Stimulated activated CD8-positive, alpha-beta memory T cell treated with anti-CD3 and anti-CD28 coated beads, Interleukin-7, amount 100 ng/mL, for 4 hours (primary cell): ENCODE measurements at regions not wholly inside any gene's neighbourhood (a gene's known extent, or its start where the extent isn't known, plus 50 kb on each side); places are given as distances from the start of the nearest gene placed in this dataset.

Experiments
- DNase-seq, 2 donors: peaks; one replicate each; pipeline ENCODE4 v3.0.0-alpha.2; 2020; ENCODE audit warnings: low read depth in 2 of 2

- DNase-seq = no peak
These were observed 213.8 kb upstream of the LDB2 start for GRCh38 chr4:17112292-17112659.

- DNase-seq = no peak
These were observed 210.7 kb upstream of the LDB2 start for GRCh38 chr4:17109126-17109525.

- no peak for DNase-seq
These were observed 204.8 kb upstream of the LDB2 start for GRCh38 chr4:17103231-17103630.

- DNase-seq = no peak
These were observed 200.6 kb upstream of the LDB2 start for GRCh38 chr4:17098996-17099395.

- no peak for DNase-seq
These were observed 200.0 kb upstream of the LDB2 start for GRCh38 chr4:17098401-17098800.

DNA sequence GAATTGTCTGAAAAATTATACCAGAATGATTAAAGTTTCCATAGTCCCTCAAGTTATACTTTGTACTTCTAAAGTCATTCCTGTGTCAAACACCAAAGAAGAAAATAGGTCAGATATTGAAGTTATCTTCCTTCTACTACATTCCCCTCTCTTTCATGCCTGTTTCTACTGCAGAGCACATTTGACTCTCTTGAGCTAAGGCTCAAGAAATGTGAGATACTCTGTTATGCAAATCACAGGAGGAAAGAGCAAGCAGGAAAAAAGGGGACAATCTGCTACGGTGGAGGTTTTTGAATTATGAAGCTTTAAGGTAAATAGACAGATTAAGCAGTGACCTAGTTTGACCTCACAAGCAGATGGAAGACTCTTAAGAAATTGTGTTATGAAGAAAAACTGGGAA lies 198.9 kb upstream of the LDB2 start:
- DNase-seq = no peak

GRCh38 chr4:17096692-17097091 lies 198.2 kb upstream of the LDB2 start:
- DNase-seq = no peak

DNA sequence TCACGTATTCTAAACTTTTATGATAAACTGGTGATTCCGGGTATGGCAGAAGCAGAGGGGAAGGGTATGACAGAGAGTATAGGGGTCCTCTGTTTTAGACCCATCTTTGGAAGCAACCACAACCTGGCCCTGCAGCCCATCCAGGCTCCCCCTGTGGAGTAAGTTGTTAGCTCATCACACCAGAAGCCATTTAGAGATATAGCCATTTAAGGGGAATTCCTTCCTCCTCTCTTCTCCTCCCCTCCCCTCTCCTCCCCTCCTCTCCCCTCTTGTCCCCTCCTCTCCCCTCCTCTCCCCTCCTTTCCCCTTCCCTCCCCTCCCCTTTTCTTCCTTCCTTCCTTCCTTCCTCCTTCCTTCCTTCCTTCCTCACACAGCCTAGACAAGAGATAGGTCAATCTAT lies 197.3 kb upstream of the LDB2 start:
- DNase-seq = no peak

- no peak for DNase-seq
These were observed 196.4 kb upstream of the LDB2 start for GRCh38 chr4:17094876-17095210.

DNA sequence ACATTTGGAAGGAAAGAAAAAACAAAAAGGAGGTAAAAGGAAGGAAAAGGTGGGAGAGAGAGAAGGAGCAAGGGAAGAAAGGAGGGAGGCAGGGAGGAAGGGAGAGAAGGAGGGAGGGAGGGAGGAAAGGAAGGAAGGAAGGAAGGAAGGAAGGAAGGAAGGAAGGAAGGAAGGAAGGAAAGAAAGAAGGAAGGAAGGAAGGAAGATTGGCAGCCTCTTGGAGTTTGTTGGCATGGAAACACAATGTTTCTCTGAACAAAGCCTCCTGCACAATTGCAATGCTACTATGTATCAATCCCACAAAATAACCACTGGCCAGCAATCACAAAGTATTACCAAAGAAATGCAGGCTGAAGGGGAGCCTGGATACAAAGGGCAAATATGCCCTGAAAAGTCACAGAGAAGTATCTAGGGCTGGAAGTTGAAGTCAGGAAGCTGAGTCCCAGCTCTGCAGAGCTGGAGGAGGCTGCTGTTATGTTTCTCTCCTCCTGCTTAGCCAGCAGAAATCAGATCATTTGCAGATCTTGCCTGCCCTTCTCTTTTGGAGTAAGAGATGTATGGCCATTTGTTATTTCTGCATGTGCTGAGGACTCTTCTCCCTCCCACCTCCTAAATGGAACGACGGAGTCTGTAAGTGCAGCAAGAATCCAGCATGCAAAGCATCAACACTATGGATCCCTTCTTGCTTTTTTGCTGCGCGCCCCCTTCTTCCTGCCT lies 195.9 kb upstream of the LDB2 start:
- no peak for DNase-seq

DNA sequence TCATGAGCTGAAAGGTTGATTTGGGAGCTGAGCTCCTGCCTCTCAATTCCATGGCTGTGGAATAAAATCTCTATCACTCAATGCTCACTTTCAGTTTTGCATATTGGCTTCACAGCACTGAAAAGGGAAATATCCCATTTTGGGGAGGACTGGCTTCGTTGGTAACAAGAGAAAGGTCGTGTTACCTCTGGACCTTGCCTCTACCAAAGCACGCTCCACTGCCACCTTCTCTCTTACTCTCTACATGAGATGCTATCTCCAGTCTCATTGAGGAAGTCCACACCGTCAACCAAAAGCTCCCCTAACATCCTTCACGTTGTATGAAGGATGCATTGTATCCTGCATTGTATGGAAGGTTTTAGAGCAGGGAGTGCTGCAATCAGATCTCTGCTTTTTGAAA lies 195.0 kb upstream of the LDB2 start:
- DNase-seq = no peak

DNA sequence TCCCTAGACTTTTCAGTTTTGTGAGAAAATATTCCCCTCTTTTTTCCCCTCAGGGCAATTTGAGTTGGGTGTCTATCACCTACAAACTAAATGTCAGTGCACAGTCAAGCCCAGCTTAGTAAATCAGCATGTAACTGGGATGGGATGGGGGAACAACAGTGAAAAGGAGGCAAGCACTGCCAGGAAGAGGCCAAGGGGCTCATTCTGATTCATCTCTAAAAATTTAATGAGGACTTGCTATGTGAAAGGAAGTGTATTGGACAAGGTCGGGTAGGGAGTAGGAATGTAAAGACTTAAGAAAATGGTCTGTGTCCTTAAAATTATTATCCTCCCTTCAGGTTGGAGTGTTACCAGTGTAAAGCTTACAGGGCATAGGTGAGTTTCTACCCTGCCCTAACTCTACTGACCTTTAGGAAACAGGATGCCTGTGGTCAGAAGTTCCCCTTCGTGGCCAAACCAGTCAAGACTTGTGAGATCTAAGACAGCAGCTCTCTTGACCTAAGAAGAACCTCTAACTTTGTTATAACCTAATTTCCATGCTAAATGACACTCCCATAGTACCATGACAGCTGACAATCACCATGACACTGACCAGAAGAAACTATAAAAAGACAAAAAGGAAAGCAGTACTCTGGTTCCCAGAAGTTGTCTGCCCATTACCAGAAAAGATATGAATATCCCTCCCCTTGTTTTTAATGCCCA lies 194.4 kb upstream of the LDB2 start:
- no peak for DNase-seq

DNA sequence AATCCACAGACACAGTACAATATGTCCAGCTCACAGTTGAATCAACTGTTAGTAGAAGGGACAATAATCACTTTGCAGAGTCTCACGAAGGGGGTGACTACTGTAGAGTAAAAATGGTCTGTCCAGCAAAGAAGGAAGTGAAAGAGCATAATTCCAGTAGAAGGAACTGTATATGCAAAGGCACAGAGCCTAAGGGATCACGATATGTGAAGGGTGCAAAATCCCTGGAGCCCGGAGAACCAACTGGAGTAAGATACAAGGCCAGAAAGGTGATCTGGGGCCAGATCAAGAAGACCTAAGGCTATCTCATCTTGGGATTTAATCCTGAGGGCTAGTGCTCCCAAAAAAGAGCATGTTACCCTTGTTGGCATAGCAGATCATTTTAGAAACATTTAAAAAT lies 192.7 kb upstream of the LDB2 start:
- no peak for DNase-seq

GRCh38 chr4:17090063-17090462 lies 191.6 kb upstream of the LDB2 start:
- DNase-seq = no peak

DNA sequence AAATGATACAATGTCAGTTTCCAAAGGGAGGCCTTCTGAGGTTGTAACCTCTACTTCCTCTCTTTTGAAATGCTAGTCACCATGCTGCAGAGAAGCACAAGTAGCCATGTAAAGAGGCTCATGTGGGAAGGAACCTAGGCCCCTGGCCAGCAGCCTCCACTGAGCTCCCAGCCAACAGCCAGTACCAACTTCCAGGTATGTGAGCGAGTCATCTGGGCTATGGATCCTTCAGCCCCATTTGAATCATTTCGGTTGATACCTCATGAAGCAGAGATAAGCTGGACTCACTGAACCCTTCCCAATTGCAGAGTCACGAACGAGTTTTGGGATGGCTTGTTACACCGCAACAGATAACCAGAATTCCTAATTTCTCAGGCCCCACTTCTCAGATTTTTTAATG lies 187.0 kb upstream of the LDB2 start:
- no peak for DNase-seq

GRCh38 chr4:17082186-17082585 lies 183.7 kb upstream of the LDB2 start:
- no peak for DNase-seq

DNA sequence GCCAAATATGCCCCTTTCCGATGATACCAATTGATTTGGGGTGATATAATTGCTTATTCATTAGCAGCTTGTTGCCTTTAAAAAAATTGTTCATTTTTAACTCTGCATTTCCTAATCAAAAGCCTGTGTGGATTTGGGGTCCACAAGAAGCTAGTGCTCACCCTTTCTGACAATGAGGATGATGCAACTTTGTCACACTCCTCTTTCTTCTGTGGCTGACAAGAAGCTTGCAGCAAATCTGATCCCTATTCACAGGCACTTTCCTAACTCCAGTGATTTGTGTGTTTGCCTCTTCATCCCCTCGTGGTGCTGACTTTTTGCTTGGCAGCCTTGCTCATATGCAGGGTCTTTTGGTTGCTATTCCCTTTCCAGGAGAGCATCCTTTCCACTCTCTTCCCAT lies 182.7 kb upstream of the LDB2 start:
- DNase-seq = no peak

GRCh38 chr4:17077105-17077504 lies 178.7 kb upstream of the LDB2 start:
- no peak for DNase-seq

DNA sequence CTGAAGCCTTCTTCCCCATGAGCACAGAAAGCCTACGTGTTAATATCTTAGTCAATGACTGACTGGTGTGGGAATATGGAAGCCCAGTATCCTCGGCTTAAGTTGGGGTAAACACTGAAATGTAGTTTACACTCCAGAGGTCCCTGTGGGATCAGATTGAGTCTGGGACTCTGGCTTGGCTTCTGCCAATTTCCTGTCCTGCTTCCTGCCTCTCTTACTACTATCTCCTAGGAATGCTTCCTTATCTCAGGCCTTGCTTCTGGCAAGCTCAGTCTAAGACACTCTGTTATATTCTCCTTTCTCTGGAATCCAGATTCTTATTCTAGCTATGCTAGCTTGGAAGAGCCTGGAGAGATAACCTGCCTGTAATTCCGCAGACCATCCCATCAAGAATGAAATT lies 174.0 kb upstream of the LDB2 start:
- no peak for DNase-seq

- DNase-seq = no peak
These were observed 170.4 kb upstream of the LDB2 start for GRCh38 chr4:17068891-17069290.

GRCh38 chr4:17068392-17068791 lies 169.9 kb upstream of the LDB2 start:
- no peak for DNase-seq

DNA sequence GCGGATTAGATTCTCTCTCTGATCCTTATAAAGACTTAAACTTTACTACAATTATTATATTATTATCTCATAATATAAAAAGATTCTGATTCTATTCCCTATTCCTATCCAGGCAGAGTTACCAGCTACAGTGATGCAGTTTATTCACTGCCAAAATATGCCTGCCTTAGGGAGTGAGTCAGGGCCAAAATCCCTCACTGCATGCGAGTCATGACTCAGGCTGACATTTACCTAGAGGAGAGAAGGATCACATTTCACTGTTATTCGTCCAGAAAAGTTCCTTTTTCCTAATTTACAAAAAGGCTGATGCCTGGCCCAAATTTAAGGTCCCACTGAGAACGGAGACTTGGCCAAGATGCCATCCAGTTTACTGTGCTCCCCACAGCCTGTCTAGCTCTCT lies 168.5 kb upstream of the LDB2 start:
- no peak for DNase-seq

- no peak for DNase-seq
These were observed 167.8 kb upstream of the LDB2 start for GRCh38 chr4:17066236-17066635.

GRCh38 chr4:17065821-17066220 lies 167.4 kb upstream of the LDB2 start:
- no peak for DNase-seq
